GM12878 (cell line): ENCODE measurements at regions not wholly inside any gene's neighbourhood (a gene's known extent, or its start where the extent isn't known, plus 50 kb on each side); places are given as distances from the start of the nearest gene placed in this dataset.
"Not testable (repeated sequence)": the region's sequence is repeated elsewhere in the genome, so short reads cannot be mapped to it uniquely, and the experiment has no call there.

ENCODE experiments used
- BRCA1 ChIP-seq: IDR thresholded peaks from 2 replicates; pipeline ENCODE4 v1.6.1; 2011; ENCODE audit warnings: low read depth, low read length, improper control_type of control experiment
- ESRRA ChIP-seq: IDR thresholded peaks from 2 replicates; pipeline ENCODE4 v1.6.1; 2012; ENCODE audit warnings: mild to moderate bottlenecking, low read length, improper control_type of control experiment
- FOS ChIP-seq: IDR thresholded peaks from 3 replicates; pipeline ENCODE4 v1.6.1; 2011; ENCODE audit warnings: borderline replicate concordance; ENCODE audit not compliant: insufficient read length; ENCODE audit errors: extremely low read depth
- MYC ChIP-seq: IDR thresholded peaks from 2 replicates; pipeline ENCODE4 v1.6.1; 2011; ENCODE audit warnings: mild to moderate bottlenecking, low read length, moderate library complexity, inconsistent platforms; ENCODE audit not compliant: insufficient read depth, insufficient replicate concordance, insufficient read length, severe bottlenecking
- NR2F1 ChIP-seq: fragments of 450-650 bp; conservative IDR thresholded peaks from 2 replicates; pipeline ENCODE4 v1.6.1; 2017; ENCODE audit warnings: mild to moderate bottlenecking
- POLR2A ChIP-seq: IDR thresholded peaks from 2 replicates; pipeline ENCODE4 v1.6.1; 2011; ENCODE audit warnings: low read depth, mild to moderate bottlenecking, low read length
- RAD21 ChIP-seq: IDR thresholded peaks from 2 replicates; pipeline ENCODE4 v1.6.1; 2011; ENCODE audit warnings: mild to moderate bottlenecking, low read depth, low read length, moderate library complexity; ENCODE audit not compliant: insufficient read depth
- SMAD1 ChIP-seq: fragments of 450-650 bp; IDR thresholded peaks from 2 replicates; pipeline ENCODE4 v1.6.1; 2018; ENCODE audit warnings: mild to moderate bottlenecking, low read depth; ENCODE audit not compliant: partially characterized antibody
- SP1 ChIP-seq: IDR thresholded peaks from one replicate; pipeline ENCODE4 v1.6.1; 2011; ENCODE audit warnings: low read depth, low read length
- ZNF24 ChIP-seq: fragments of 450-650 bp; IDR thresholded peaks from 2 replicates; pipeline ENCODE4 v1.6.1; 2017; ENCODE audit warnings: antibody characterized with exemption, mild to moderate bottlenecking
- TF ChIP-seq, protein P1 (sequence below), 3 experiments: IDR thresholded peaks in 2 of 3; conservative IDR thresholded peaks in 1 of 3; 2 replicates each; pipeline ENCODE4 v1.5.1; 2011; ENCODE audit warnings: low read depth in 3 of 3, low read length in 3 of 3, mild to moderate bottlenecking in 3 of 3, control low read depth in 2 of 3, moderate library complexity in 2 of 3, inconsistent platforms in 1 of 3, mixed read lengths in 1 of 3; ENCODE audit not compliant: control insufficient read depth in 2 of 3, insufficient read depth in 1 of 3; ENCODE audit errors: extremely low read depth in 1 of 3
- TF ChIP-seq, protein P2 (sequence below): IDR thresholded peaks from 2 replicates; pipeline ENCODE4 v1.6.1; 2012; ENCODE audit warnings: improper control_type of control experiment, low read depth, low read length; ENCODE audit not compliant: insufficient replicate concordance

GRCh38 chr15:22710831-22711341, 75.6 kb upstream of the NIPA1 start:
- not testable (repeated sequence) for TF ChIP-seq RAD21, SP1, SMAD1, POLR2A, ESRRA, ZNF24, MYC, NR2F1, FOS, BRCA1
- TF ChIP-seq, protein P1, sequence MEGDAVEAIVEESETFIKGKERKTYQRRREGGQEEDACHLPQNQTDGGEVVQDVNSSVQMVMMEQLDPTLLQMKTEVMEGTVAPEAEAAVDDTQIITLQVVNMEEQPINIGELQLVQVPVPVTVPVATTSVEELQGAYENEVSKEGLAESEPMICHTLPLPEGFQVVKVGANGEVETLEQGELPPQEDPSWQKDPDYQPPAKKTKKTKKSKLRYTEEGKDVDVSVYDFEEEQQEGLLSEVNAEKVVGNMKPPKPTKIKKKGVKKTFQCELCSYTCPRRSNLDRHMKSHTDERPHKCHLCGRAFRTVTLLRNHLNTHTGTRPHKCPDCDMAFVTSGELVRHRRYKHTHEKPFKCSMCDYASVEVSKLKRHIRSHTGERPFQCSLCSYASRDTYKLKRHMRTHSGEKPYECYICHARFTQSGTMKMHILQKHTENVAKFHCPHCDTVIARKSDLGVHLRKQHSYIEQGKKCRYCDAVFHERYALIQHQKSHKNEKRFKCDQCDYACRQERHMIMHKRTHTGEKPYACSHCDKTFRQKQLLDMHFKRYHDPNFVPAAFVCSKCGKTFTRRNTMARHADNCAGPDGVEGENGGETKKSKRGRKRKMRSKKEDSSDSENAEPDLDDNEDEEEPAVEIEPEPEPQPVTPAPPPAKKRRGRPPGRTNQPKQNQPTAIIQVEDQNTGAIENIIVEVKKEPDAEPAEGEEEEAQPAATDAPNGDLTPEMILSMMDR (IDR thresholded peaks at IDR 0.05 in 2 of 3, conservative IDR thresholded peaks at IDR 0.05 in 1 of 3; ENCODE audit: control insufficient read depth in 2 of 3, extremely low read depth in 1 of 3, insufficient read depth in 1 of 3, low read depth in 3 of 3, low read length in 3 of 3): not testable (repeated sequence)
- TF ChIP-seq, protein P2, sequence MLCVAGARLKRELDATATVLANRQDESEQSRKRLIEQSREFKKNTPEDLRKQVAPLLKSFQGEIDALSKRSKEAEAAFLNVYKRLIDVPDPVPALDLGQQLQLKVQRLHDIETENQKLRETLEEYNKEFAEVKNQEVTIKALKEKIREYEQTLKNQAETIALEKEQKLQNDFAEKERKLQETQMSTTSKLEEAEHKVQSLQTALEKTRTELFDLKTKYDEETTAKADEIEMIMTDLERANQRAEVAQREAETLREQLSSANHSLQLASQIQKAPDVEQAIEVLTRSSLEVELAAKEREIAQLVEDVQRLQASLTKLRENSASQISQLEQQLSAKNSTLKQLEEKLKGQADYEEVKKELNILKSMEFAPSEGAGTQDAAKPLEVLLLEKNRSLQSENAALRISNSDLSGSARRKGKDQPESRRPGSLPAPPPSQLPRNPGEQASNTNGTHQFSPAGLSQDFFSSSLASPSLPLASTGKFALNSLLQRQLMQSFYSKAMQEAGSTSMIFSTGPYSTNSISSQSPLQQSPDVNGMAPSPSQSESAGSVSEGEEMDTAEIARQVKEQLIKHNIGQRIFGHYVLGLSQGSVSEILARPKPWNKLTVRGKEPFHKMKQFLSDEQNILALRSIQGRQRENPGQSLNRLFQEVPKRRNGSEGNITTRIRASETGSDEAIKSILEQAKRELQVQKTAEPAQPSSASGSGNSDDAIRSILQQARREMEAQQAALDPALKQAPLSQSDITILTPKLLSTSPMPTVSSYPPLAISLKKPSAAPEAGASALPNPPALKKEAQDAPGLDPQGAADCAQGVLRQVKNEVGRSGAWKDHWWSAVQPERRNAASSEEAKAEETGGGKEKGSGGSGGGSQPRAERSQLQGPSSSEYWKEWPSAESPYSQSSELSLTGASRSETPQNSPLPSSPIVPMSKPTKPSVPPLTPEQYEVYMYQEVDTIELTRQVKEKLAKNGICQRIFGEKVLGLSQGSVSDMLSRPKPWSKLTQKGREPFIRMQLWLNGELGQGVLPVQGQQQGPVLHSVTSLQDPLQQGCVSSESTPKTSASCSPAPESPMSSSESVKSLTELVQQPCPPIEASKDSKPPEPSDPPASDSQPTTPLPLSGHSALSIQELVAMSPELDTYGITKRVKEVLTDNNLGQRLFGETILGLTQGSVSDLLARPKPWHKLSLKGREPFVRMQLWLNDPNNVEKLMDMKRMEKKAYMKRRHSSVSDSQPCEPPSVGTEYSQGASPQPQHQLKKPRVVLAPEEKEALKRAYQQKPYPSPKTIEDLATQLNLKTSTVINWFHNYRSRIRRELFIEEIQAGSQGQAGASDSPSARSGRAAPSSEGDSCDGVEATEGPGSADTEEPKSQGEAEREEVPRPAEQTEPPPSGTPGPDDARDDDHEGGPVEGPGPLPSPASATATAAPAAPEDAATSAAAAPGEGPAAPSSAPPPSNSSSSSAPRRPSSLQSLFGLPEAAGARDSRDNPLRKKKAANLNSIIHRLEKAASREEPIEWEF: not testable (repeated sequence)
